Epithelial cell of proximal tubule (primary cell): ENCODE measurements at regions not wholly inside any gene's neighbourhood (a gene's known extent, or its start where the extent isn't known, plus 50 kb on each side); places are given as distances from the start of the nearest gene placed in this dataset.

Experiments
- DNase-seq: peaks from one replicate; pipeline ENCODE4 v3.0.0-alpha.2; 2011; ENCODE audit warnings: low read depth
- H3K4me3 ChIP-seq: 2 replicates; pipeline ENCODE4 v1.5.1; 2011; ENCODE audit warnings: low read depth, mild to moderate bottlenecking, low read length
- CTCF ChIP-seq: conservative IDR thresholded peaks from 2 replicates; pipeline ENCODE4 v1.5.1; 2012; ENCODE audit warnings: low read depth, mild to moderate bottlenecking, low read length

GRCh38 chr12:85549640-85550039, 269.6 kb downstream of the ALX1 start:
- DNase-seq: no peak
- no peak for TF ChIP-seq CTCF
- H3K4me3 ChIP-seq: no peak overlapping the region

- no peak overlapping the region for H3K4me3 ChIP-seq
- no peak for TF ChIP-seq CTCF
- DNase-seq: no peak
Observed at GRCh38 chr12:85550924-85551323, 270.9 kb downstream of the ALX1 start.

GRCh38 chr12:85552461-85552860, 272.4 kb downstream of the ALX1 start:
- DNase-seq: no peak
- TF ChIP-seq CTCF: no peak
- no peak overlapping the region for H3K4me3 ChIP-seq

GRCh38 chr12:85557850-85558249, 277.8 kb downstream of the ALX1 start:
- no peak overlapping the region for H3K4me3 ChIP-seq
- no peak for DNase-seq
- TF ChIP-seq CTCF: no peak

- H3K4me3 ChIP-seq: no peak overlapping the region
- no peak for DNase-seq
- no peak for TF ChIP-seq CTCF
Observed at GRCh38 chr12:85558684-85559083, 277.5 kb downstream of the RASSF9 start.

- DNase-seq: no peak
- no peak for TF ChIP-seq CTCF
- no peak overlapping the region for H3K4me3 ChIP-seq
Observed at GRCh38 chr12:85559127-85559526, 277.1 kb downstream of the RASSF9 start.

GRCh38 chr12:85559536-85559935, 276.7 kb downstream of the RASSF9 start:
- DNase-seq: no peak
- H3K4me3 ChIP-seq: no peak overlapping the region
- no peak for TF ChIP-seq CTCF
